HG03066 (cell line): ENCODE measurements at regions not wholly inside any gene's neighbourhood (a gene's known extent, or its start where the extent isn't known, plus 50 kb on each side); places are given as distances from the start of the nearest gene placed in this dataset.
"Not testable (repeated sequence)": the region's sequence is repeated elsewhere in the genome, so short reads cannot be mapped to it uniquely, and the experiment has no call there.

Experiments used
- ATAC-seq: cut with Tn5 transposase; IDR thresholded peaks from one replicate; pipeline ENCODE4 v1.9.1; 2021; ENCODE audit warnings: low read depth; ENCODE audit not compliant: unreplicated experiment

- no peak for ATAC-seq
Observed at GRCh38 chr13:86914757-86915156, 756.4 kb upstream of the SLITRK5 start.

DNA sequence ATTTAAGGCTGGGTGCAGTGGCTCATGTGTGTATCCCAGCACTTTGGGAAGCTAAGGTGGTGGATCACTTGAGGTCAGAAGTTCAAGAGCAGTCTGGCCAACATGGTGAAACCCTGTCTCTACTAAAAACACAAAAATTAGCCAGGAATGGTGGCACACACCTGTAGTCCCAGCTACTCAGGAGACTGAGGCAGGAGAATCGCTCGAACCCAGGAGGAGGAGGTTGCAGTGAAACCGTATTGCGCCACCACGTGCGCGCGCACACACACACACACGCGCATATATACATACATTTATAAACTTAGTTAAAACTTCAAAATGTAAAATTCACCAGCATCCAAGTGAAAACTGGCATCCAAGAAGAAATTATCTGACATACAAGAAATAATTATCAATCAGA, 753.7 kb upstream of the SLITRK5 start:
- not testable (repeated sequence) for ATAC-seq

DNA sequence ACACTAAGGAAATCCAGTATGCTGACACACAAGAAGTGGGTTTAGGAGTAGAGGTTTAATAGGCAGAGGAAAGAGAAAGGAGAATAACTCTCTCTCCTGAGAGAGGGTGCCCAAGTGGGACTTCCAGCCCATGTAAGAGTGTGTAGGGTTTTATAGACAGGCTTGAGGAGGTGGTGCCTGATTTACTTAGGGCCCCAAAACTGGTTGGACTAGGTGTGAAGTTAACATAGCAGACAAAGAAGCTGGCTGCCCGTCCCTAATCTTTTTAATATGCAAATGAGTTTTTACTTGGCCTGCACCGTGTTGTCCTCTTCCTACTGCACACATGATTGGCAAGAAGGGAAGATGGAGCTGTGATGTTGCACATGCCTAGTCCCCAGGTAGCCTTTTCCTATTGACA, 752.5 kb upstream of the SLITRK5 start:
- no peak for ATAC-seq

DNA sequence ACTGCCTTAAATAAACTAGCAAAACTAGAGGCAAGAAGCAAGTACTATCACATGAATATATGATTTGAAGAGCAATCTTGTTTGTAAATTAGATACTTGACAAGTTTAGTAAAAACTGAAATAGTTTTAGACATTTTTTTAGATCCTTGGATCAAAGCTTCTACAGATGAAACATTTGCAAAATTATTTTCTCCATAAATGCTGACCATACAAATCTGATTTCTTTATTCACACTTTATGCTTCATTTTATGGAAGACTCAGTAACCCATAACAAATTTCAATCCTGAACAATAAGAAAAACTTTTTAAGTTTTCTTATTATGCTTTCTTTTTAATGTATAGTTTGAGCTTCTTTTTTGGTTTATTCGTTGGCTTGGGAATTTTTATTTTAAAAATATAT, 750.2 kb upstream of the SLITRK5 start:
- no peak for ATAC-seq

DNA sequence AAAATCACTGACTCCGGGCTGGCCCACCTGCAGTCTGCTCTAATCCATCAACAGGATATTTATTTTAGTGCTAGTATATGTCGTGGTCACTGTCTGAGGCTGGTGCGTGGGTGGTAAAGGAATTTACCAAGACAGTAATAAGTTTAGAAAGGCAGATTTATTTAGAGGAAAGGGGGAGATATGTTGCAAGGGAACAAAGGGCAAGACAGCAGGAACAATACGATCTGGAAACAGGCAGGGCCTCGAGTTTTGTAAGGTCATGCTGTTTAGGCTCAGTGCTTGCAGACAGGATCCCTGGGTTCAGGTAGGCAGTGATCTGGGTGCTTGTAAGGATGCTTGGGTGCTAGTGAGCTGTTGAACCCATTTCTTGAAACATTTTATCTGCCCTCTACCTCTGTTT, 748.2 kb upstream of the SLITRK5 start:
- ATAC-seq = no peak

DNA sequence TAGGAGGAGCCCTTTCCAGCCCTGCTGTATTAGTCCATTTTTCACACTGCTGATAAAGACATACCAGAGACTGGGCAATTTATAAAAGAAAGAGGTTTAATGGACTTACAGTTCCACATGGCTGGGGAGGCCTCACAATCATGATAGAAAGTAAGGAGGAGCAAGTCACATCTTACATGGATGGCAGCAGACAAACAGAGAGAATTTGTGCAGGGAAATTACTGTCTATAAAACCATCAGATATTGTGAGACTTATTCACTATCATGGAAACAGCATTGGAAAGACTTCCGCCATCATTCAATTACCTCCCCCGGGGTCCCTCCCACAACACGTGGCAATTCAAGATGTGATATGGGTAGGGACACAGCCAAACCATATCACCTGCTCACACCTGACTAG, 744.3 kb upstream of the SLITRK5 start:
- ATAC-seq = not testable (repeated sequence)

GRCh38 chr13:86932776-86933334, 738.3 kb upstream of the SLITRK5 start:
- ATAC-seq = no peak

GRCh38 chr13:86933676-86934075, 737.5 kb upstream of the SLITRK5 start:
- ATAC-seq = no peak

GRCh38 chr13:86937316-86937715, 733.9 kb upstream of the SLITRK5 start:
- no peak for ATAC-seq

- no peak for ATAC-seq
Observed at GRCh38 chr13:86945584-86945983, 725.6 kb upstream of the SLITRK5 start.

GRCh38 chr13:86946734-86947133, 724.4 kb upstream of the SLITRK5 start:
- no peak for ATAC-seq

DNA sequence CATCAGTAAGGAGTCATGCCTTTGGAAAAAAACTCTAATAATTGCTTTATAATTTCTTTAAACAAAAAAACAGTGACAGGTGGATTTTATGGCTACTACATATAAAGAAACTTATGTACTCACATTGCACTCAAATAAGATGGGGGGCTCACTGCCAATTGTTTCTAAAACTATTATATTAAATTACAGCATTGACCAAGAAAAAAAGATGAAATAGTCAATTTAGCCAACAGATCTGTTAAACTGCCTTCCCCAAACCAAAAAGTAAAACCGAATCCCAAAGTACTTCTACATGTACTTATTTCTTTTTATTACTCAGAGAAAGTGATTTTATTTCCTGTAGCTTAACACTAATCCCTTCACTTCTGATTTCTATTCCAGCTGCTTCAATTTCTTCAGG, 716.8 kb upstream of the SLITRK5 start:
- no peak for ATAC-seq

DNA sequence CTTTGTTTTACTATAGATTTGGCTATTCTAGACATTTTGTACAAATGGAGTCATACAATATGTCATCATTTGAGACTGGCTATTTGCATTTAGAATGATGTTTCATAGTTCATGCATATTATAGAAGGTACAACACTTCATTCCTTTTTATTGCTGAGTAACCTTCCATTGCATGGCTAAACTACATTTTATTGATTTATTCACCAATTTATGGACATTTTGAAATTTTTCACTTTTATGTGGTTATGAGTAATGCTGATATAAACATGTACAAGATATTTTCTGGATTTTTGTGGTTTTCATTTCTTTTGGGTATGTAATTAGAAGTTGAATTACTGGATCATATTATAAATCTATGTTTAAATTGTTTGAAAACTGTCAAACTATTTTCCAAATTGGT, 710.3 kb upstream of the SLITRK5 start:
- ATAC-seq = no peak

- ATAC-seq = no peak
Observed at GRCh38 chr13:86974251-86974994, 696.7 kb upstream of the SLITRK5 start.

DNA sequence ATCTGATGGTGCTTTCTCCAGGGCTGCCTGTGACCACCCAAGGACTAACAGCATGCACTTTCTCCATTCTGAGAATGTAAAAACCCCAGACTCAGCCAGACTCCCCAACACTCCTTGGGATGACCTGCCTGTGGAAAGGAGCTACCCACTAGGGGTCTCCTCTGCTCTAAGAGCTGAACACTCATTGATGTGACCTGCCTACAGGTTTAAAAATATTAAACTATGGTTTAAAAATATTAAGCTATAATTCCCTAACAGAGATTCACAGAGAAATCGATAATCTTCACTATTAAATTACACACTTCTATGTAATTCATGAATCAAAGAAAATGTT, 696.2 kb upstream of the SLITRK5 start:
- ATAC-seq = no peak

DNA sequence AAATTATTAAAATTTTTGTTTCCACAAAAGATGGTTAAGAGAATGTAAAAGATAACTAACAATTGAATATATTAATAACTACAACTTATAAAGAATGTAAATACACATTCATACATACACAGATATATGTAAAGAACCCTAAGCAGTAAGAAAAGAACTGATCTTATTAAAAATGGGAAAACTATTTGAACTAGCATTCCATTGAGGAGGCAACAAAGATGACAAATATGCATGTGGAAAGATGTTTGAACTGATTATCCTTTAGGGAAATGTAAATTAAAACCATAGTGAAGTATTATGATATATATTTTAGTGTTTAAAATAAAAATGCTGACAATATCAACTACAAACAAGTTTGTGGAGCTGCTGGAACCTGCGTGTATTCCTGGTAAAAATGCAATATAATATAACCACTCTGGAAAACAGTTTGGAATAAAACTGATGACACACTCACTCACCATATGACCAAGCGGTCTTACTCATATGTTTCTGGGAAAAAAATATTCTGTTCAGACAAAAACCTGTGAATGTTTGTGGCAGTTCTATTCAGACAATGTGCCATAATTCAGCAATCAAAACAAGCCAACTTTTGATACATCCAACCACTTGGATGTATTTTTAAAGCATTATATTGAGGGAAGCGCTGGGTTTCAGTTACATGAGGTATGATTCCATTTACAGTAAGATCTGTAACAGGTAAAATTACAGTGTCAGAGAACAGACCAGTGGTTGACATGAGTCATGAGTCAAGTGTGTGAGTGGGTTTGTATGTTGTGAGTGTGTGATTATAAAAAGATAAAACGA, 694.4 kb upstream of the SLITRK5 start:
- no peak for ATAC-seq

- no peak for ATAC-seq
Observed at GRCh38 chr13:86986448-86986847, 684.7 kb upstream of the SLITRK5 start.

GRCh38 chr13:86992251-86992650, 678.9 kb upstream of the SLITRK5 start:
- no peak for ATAC-seq

GRCh38 chr13:87003265-87003664, 667.9 kb upstream of the SLITRK5 start:
- ATAC-seq = no peak

- ATAC-seq = no peak
Observed at GRCh38 chr13:87005511-87005910, 665.7 kb upstream of the SLITRK5 start.

DNA sequence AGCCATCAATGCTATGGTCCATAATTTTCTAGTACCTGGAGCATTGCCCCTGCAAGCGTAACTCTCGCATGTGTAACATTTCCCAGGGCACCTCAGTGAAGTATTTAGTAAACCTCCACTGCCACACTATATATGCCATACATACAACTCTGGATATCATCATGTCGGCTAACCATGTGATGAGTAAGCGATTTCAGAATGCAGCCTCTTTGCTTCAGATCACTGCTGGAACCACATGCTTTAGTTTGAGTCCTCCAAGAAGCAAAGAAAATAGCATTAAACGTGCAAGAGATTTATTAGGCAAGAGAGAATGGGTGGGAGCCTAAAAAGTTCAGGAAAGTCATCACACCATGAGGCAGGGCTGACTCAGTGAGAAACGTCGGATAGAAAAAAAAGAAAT, 635.6 kb upstream of the SLITRK5 start:
- no peak for ATAC-seq

DNA sequence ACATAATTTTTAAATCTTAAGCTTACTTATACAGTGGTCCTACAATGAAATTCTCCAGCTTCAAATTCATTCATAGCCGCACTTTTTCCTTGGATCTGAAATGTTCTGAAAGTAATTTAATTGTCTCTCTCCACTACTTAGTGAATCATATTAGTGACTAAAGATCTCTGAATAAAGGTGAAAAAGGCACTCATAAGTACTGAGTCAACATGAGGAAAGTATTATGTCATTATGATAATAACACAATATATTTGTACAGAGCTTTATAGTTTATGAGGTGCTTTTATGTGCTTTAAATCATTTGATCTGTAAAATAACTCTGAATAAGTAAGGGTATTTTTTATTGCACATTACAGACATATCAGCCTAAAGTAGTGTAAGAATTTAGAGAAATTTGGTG, 628.2 kb upstream of the SLITRK5 start:
- ATAC-seq = no peak
